Breast epithelium (tissue), 4 donors: ENCODE measurements at regions not wholly inside any gene's neighbourhood (a gene's known extent, or its start where the extent isn't known, plus 50 kb on each side); places are given as distances from the start of the nearest gene placed in this dataset.

ENCODE experiments used
- DNase-seq, 2 donors: peaks; one replicate each; pipeline ENCODE4 v3.0.0-alpha.2; 2019; ENCODE audit warnings: low spot score in 2 of 2
- H3K27ac ChIP-seq, 2 donors: fragments of 200-600 bp; sonication (generic) in 1 of 2; one replicate each; pipeline ENCODE4 v1.5.1; 2016 to 2019; ENCODE audit warnings: mild to moderate bottlenecking in 1 of 2
- H3K27me3 ChIP-seq, 2 donors: fragments of 200-600 bp; sonication (generic) in 1 of 2; one replicate each; pipeline versions ENCODE4 v1.5.1 to v1.6.0; 2017 to 2019; ENCODE audit warnings: control low read depth in 1 of 2, mild to moderate bottlenecking in 1 of 2
- H3K36me3 ChIP-seq: fragments of 200-600 bp; one replicate; pipeline ENCODE4 v1.5.1; 2019
- H3K4me1 ChIP-seq, 2 donors: fragments of 200-600 bp; sonication (generic); one replicate each; pipeline ENCODE4 v1.5.1; 2016 to 2019; ENCODE audit warnings: control low read depth in 1 of 2
- H3K4me3 ChIP-seq, 3 donors: fragments of 200-600 bp; sonication (generic); 1 replicate in 2 of 3; 2 replicates in 1 of 3; pipeline ENCODE4 v1.5.1; 2016 to 2019; ENCODE audit warnings: mild to moderate bottlenecking in 3 of 3, moderate library complexity in 2 of 3
- H3K9me3 ChIP-seq, 2 donors: fragments of 200-600 bp; sonication (generic) in 1 of 2; one replicate each; pipeline ENCODE4 v1.5.1; 2016 to 2019; ENCODE audit warnings: control low read depth in 1 of 2
- CTCF ChIP-seq, 3 donors: fragments of 450-650 bp; IDR thresholded peaks; one replicate each; pipeline ENCODE4 v1.5.1; 2016 to 2017; ENCODE audit warnings: antibody characterized with exemption in 3 of 3, mild to moderate bottlenecking in 3 of 3, moderate library complexity in 3 of 3
- POLR2A ChIP-seq: fragments of 450-650 bp; IDR thresholded peaks from one replicate; pipeline ENCODE4 v1.6.1; 2016; ENCODE audit warnings: antibody characterized with exemption, mild to moderate bottlenecking, moderate library complexity
- POLR2AphosphoS5 ChIP-seq, 3 donors: sonication (generic); formaldehyde crosslinking; IDR thresholded peaks; one replicate each; pipeline ENCODE4 v1.6.1; 2017; ENCODE audit warnings: antibody characterized with exemption in 3 of 3
- intact Hi-C: fragments of 100-400 bp; cut with DNase I; formaldehyde crosslinking; loops from one replicate; pipeline ENCODE4 v1.15.1; 2023; ENCODE audit warnings: low total_unique reads

GRCh38 chr10:128739930-128740329 is 613.7 kb upstream of the MKI67 start:
- Histone ChIP-seq H3K27ac (no peak overlapping the region), H3K9me3 (no peaks in the 10 kb centered on the region), H3K27me3 (peaks cover 0 to 12% of the 10 kb centered on the region in 2 donors), H3K4me3 (no peak overlapping the region), H3K36me3 (no peaks in the 10 kb centered on the region), H3K4me1 (no peaks in the 10 kb centered on the region)
- no peak for DNase-seq
- intact Hi-C loops: no loop called here
- TF ChIP-seq POLR2AphosphoS5 (IDR thresholded peaks at IDR 0.05) (no peak), POLR2A (no peak), CTCF (IDR thresholded peaks at IDR 0.05) (no peak)

GRCh38 chr10:128741180-128741579 is 615.0 kb upstream of the MKI67 start:
- no peak for DNase-seq
- TF ChIP-seq POLR2AphosphoS5 (IDR thresholded peaks at IDR 0.05) (no peak), POLR2A (no peak), CTCF (IDR thresholded peaks at IDR 0.05) (no peak)
- Histone ChIP-seq H3K36me3 (no peaks in the 10 kb centered on the region), H3K9me3 (no peaks in the 10 kb centered on the region), H3K27me3 (peaks cover 0 to 12% of the 10 kb centered on the region in 2 donors), H3K27ac (no peak overlapping the region), H3K4me3 (no peak overlapping the region), H3K4me1 (no peaks in the 10 kb centered on the region)
- intact Hi-C loops: no loop called here

- DNase-seq: no peak
- Histone ChIP-seq H3K4me3 (no peak overlapping the region), H3K4me1 (no peaks in the 10 kb centered on the region), H3K27me3 (peaks cover 0 to 12% of the 10 kb centered on the region in 2 donors), H3K27ac (no peak overlapping the region), H3K9me3 (no peaks in the 10 kb centered on the region), H3K36me3 (no peaks in the 10 kb centered on the region)
- no peak for TF ChIP-seq CTCF (IDR thresholded peaks at IDR 0.05)
- TF ChIP-seq POLR2AphosphoS5 (IDR thresholded peaks at IDR 0.05): no peak
- TF ChIP-seq POLR2A: no peak
- intact Hi-C loops: no loop called here
These were observed 615.5 kb upstream of the MKI67 start for GRCh38 chr10:128741680-128742079.

GRCh38 chr10:128744092-128744491 is 617.9 kb upstream of the MKI67 start:
- TF ChIP-seq POLR2AphosphoS5 (IDR thresholded peaks at IDR 0.05) (no peak), CTCF (IDR thresholded peaks at IDR 0.05) (no peak), POLR2A (no peak)
- DNase-seq: no peak
- no peaks in the 10 kb centered on the region for H3K4me1 ChIP-seq
- H3K27ac ChIP-seq: no peak overlapping the region
- peaks cover 0 to 12% of the 10 kb centered on the region in 2 donors for H3K27me3 ChIP-seq
- H3K9me3 ChIP-seq: no peaks in the 10 kb centered on the region
- H3K4me3 ChIP-seq: no peak overlapping the region
- H3K36me3 ChIP-seq: no peaks in the 10 kb centered on the region
- intact Hi-C loops: no loop called here

- DNase-seq: no peak
- Histone ChIP-seq H3K9me3 (no peaks in the 10 kb centered on the region), H3K27ac (no peak overlapping the region), H3K4me1 (no peaks in the 10 kb centered on the region), H3K4me3 (no peak overlapping the region), H3K36me3 (no peaks in the 10 kb centered on the region), H3K27me3 (peaks cover 0 to 8% of the 10 kb centered on the region in 2 donors)
- intact Hi-C loops: no loop called here
- TF ChIP-seq POLR2A (no peak), CTCF (IDR thresholded peaks at IDR 0.05) (no peak), POLR2AphosphoS5 (IDR thresholded peaks at IDR 0.05) (no peak)
These were observed 618.6 kb upstream of the MKI67 start for GRCh38 chr10:128744811-128745305.
